ENCODE measurements at regions not wholly inside any gene's neighbourhood (a gene's known extent, or its start where the extent isn't known, plus 50 kb on each side); places are given as distances from the start of the nearest gene placed in this dataset.

DNA sequence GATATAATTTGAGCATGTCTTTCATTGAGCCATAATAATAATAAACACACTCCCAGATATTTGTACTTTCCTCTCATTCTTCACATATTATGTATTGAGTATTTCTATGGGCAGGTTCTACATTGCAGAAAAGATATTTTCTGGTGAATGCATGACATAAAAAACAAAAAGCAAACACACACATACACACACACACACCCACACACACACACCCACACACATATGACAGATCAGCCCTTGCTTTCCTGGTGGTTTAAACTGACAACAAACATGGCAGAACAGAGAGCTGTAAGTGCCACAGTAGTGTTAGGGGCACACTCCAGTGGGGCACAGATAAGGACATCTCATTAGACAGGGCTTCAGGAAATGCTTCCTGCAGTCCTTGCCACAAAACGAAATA lies 123.3 kb upstream of the LSM8 start:
- TF ChIP-seq, protein P1, sequence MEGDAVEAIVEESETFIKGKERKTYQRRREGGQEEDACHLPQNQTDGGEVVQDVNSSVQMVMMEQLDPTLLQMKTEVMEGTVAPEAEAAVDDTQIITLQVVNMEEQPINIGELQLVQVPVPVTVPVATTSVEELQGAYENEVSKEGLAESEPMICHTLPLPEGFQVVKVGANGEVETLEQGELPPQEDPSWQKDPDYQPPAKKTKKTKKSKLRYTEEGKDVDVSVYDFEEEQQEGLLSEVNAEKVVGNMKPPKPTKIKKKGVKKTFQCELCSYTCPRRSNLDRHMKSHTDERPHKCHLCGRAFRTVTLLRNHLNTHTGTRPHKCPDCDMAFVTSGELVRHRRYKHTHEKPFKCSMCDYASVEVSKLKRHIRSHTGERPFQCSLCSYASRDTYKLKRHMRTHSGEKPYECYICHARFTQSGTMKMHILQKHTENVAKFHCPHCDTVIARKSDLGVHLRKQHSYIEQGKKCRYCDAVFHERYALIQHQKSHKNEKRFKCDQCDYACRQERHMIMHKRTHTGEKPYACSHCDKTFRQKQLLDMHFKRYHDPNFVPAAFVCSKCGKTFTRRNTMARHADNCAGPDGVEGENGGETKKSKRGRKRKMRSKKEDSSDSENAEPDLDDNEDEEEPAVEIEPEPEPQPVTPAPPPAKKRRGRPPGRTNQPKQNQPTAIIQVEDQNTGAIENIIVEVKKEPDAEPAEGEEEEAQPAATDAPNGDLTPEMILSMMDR (conservative IDR thresholded peaks at IDR 0.05 in 1 of 2, IDR thresholded peaks at IDR 0.05 in 1 of 2; ENCODE audit: extremely low read depth in 1 of 2, insufficient read depth in 1 of 2, low read depth in 1 of 2, low read length in 2 of 2): no peak
- no peak for TF ChIP-seq EZH2 (IDR thresholded peaks at IDR 0.05; ENCODE audit: borderline replicate concordance, low read length)
